ENCODE measurements at regions not wholly inside any gene's neighbourhood (a gene's known extent, or its start where the extent isn't known, plus 50 kb on each side); places are given as distances from the start of the nearest gene placed in this dataset.

- TF ChIP-seq CTCF (IDR thresholded peaks at IDR 0.05), result no peak
- TF ChIP-seq POLR2A (IDR thresholded peaks at IDR 0.05; ENCODE audit: low read depth), result no peak
- no peak for TF ChIP-seq POLR2AphosphoS5 (IDR thresholded peaks at IDR 0.05)
- no peak for TF ChIP-seq EP300 (IDR thresholded peaks at IDR 0.05)
Observed at GRCh38 chr6:1479601-1480221, 90.3 kb downstream of the FOXF2 start.
